HG03521 (cell line): ENCODE measurements at regions not wholly inside any gene's neighbourhood (a gene's known extent, or its start where the extent isn't known, plus 50 kb on each side); places are given as distances from the start of the nearest gene placed in this dataset.
"Not testable (repeated sequence)": the region's sequence is repeated elsewhere in the genome, so short reads cannot be mapped to it uniquely, and the experiment has no call there.

ENCODE experiments used
- ATAC-seq: cut with Tn5 transposase; IDR thresholded peaks from one replicate; pipeline ENCODE4 v1.9.1; 2021; ENCODE audit warnings: mild to moderate bottlenecking, moderate library complexity; ENCODE audit not compliant: unreplicated experiment

- no peak for ATAC-seq
Observed at GRCh38 chr1:182003953-182004586, 57.4 kb downstream of the ZNF648 start.

DNA sequence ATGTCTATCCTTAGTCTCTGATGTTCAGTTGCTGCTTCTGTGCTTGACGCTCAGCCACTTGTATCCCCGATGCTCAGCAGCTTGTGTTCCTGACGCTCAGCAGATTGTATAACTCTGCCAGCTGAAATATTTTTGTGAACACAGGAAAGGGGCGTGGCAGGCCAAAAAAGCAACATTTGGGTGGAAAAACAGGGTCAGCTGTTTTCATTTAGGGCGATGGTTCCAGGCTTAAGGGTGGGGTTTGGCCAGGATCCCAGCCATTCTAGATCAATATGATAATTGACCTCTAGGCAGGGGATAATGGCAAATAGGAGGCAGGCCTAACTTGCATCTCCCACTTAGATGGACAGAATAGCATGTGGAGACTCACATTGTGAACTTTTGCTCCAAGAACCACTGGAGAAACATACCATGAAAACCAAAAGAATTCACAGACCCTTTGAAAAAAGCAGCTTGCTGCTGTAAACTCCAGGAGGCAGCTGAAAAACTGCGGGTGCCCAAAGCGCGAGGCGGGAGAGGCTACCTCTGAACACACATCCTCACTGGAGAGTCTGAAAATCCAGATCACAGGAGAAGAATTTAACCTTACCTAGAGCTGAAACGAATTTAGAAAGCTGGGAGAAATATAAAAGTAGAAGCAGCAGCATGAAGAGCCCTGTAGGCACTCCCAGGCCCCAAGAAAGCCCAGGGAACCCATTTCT, 58.3 kb downstream of the ZNF648 start:
- ATAC-seq, result no peak

DNA sequence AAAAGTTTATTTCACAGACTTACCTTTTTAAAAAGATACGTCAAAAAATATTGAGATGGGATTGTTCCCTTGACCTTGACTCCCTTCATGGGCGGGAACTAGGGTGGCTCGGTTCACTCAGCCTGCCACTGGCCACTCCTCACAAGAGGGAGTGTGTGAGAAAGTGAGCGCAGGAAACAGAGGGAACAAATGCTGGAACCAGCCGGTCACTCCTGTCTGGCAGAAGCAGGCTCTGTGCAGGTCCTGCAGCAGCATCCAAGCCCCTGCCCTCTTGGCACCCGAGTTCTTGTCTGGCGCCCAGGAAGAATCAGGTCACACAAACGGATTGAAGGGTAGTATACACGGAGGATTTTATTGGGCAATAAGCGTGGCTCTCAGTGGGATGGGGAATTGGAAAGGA, 58.9 kb downstream of the ZNF648 start:
- ATAC-seq, result no peak

DNA sequence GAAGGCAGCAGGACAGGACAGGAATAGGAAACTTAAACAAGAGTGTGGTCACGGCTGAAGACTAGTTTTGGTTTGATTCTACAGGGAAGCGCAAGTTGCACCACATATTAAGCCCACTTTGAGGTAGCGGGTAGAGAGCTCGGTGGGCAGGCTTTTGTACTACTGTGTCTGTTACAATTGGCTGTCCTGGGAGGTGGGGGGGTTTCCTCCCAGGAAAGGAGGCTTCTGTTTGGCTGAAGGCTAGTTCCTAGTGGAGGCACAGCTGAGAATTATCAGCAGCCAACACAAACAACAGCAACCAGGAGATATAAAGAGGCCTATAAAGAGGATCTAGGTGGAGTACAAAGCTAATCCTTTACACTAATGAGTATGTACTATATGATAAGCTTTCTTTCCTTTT, 62.7 kb downstream of the ZNF648 start:
- no peak for ATAC-seq

GRCh38 chr1:181992072-181992471, 69.4 kb downstream of the ZNF648 start:
- ATAC-seq, result no peak

DNA sequence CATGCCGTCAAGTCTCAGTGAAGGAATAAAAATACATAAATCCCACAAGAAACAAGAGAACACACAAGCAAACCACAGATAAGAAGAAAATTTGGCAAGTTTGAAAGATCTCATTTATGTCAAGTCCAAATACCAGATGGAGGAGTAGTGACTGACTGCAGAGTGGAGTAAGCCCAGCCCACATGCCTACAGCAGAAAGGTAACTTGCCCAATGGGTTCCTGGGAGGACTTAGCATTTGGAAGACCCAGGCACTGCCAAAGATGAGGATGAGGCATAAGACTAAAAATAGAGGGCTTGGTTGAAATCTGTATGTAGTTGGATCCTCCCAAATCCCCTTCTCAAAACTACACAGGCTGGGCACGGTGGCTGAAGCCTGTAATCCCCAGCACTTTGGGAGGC, 70.8 kb downstream of the ZNF648 start:
- ATAC-seq, result no peak

DNA sequence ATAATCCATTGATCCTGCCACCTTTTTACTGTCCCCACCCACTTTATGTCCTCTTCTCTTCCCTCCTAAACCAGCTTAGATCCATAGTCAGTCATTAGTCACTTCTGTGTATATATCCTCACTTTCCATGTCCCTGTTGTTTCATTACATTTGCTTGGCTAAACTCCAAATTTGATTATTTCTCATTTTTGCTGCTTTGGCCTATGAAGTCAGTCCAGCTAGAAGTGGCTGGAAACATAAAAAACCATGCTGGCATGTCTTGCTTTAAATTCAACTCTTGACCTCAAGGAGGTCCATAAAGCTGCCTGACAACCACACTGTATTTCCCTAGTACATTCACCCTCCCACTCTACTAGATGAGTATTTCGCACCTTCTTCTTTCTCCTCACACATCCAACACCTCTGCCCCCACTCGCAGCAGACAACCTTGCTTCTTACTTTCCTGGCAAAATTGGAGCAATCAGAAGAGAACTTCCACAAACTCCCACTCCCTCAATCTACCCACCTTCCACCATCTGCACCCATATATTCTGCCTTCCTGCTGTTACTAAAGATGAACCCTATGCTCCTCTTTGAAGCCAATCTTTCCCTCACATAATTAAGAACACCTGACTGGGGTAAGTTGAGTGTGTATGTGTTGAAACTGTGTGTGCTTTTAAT, 72.1 kb downstream of the ZNF648 start:
- ATAC-seq, result no peak

GRCh38 chr1:181987996-181988395, 73.5 kb downstream of the ZNF648 start:
- ATAC-seq, result no peak

DNA sequence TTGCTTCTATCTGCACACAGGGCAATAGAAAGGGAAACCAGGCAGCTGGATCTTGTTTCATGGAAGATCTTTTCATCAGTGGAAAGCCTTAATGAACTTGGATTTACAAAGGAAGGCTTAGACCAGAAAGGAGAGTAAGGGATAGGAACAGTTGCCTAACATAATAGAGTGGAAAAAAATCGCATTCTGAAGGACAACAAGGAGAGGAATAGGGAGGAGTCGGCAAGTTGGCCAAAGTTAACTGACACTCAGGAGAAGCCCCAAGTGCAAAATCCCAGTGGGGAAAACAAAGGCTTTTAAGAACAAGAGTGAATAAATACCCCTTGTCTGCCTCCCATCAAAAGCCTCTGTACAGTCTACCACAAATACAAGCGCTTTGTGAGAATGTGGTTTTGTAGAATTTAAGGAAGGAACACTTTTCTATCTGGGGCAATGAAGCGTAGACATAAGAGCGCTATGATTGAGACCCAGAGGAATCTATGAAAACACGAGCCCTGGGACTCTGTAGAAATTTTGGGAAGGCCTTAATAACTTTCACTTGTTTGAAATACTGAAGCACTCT, 74.1 kb downstream of the ZNF648 start:
- no peak for ATAC-seq

- ATAC-seq, result no peak
Observed at GRCh38 chr1:181986907-181987305, 74.6 kb downstream of the ZNF648 start.

DNA sequence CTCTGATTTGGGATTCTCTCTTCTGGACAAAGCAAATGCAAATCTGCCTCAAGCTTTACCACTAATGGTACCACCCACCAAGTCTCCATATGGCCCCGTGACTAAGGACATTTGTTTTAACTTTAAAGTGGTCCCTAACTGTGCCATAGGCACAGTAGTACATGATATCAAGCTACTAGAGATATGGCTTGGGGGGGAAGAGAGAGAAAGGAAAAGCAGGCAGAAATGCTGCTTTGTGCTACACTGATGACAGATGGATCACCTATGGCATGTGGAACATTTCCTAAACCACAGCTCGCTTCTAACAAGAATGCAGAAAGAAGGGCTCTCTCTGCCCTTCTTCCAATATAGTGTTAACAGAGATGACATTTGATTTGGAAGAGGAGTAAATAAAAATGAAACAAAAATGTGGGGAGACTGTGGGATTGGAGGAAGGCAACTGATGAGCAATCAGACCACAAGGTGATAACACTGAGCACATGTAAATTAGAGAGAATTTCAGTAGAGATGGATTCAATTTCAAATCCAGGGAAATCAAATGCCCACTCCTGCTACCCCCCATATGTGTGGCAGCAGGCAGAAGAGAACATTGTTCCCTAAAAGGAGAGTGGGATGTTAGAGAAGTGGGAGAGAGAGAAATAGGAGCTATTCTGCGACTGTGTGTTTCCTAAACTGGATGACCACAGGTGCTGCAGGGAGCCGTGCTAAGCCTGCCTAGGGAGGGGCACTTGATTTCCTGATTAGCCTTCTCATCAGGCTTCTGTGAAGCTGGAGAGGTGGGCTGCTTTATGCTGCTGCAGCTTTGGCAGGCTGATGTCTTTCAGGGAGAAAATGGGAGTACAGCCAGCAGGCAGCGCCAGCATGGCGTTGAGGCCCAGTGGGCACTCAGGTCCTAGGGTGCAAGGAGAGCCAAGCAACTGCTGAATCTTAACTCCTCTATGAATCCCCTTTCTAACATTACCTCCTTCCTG, 75.3 kb downstream of the ZNF648 start:
- ATAC-seq, result no peak

DNA sequence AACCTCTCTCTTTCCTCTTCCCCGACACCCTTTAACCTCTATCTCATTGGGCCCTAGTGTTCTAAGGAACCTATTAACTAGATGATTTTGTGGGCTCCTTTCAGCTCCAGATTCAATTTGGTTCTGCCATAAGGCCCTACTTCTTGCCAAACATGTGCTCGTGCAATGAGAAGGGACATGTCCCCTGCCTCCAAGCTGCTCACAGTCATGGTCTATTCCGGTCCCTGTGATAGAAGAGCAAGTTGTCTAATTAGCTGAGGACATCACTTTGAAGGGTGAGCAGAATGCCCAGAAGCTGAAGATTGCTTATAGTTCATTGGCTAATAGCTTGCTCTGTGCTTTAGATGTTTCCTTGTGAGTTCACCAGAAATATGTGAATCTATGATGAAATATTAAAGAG, 76.2 kb downstream of the ZNF648 start:
- ATAC-seq, result no peak

- no peak for ATAC-seq
Observed at GRCh38 chr1:181984006-181984405, 77.5 kb downstream of the ZNF648 start.

DNA sequence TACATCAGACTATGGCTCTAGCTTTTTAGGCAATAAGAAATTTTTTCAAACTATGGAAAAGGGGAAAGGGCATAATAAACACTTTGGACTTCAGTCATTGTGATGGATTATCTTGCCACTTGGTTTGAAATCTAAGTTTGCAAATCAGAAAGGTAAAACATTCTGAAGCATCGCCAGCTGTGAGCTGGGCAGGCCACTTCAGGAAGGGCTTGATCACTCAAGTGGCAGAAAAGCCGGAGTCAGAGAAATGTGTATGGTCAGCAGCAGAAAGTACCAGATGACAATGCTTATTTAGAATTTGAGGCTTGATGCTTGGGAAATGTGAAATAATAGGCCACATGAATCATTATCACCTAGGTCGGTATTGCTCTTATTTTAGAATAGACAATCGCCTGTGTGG, 79.7 kb downstream of the ZNF648 start:
- ATAC-seq, result no peak

DNA sequence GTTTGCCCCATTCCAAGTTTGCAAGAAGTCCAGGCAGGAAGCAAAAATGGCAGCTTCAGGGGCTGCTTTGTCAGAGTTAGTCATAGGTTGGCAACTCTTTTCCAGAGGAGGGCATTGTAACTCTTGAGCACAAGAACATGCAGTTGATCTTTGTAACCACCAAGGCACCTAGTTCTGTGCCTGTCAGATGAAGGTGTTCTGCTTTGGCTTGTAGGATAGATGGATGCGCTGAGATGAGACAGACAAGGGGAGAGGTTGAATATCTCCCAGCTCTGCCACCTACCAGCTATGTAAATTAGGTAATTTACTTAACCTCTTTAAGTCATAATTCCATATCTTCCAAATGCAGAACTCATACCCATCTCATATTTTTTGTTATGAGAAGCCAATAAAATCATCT, 89.3 kb downstream of the ZNF648 start:
- ATAC-seq, result no peak

GRCh38 chr1:181971424-181971823, 90.1 kb downstream of the ZNF648 start:
- ATAC-seq, result no peak

GRCh38 chr1:181969902-181970301, 91.6 kb downstream of the ZNF648 start:
- ATAC-seq, result no peak

- ATAC-seq, result not testable (repeated sequence)
Observed at GRCh38 chr1:181954696-181955095, 106.8 kb downstream of the ZNF648 start.

- ATAC-seq, result not testable (repeated sequence)
Observed at GRCh38 chr1:181954178-181954577, 107.3 kb downstream of the ZNF648 start.

DNA sequence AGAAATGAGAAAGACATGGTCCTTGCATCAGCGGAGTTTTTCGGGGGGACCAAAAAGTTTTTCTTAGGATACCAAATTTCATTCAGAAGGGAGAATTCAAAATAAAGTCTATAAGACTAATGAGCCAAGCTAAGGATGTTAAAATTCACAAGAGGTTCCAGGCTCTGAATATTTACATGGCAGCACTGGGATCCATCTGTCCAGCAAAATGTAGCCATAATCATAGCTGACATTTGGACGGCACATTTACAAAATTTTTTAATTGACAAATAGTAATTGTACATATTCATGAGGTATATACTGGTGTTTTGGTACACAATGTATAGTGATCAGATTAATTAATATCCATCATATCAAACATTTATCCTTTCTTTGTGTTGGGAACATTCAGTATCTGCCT, 107.9 kb downstream of the ZNF648 start:
- no peak for ATAC-seq

GRCh38 chr1:181951213-181951612, 110.3 kb downstream of the ZNF648 start:
- no peak for ATAC-seq
